ENCODE measurements at regions not wholly inside any gene's neighbourhood (a gene's known extent, or its start where the extent isn't known, plus 50 kb on each side); places are given as distances from the start of the nearest gene placed in this dataset.

DNA sequence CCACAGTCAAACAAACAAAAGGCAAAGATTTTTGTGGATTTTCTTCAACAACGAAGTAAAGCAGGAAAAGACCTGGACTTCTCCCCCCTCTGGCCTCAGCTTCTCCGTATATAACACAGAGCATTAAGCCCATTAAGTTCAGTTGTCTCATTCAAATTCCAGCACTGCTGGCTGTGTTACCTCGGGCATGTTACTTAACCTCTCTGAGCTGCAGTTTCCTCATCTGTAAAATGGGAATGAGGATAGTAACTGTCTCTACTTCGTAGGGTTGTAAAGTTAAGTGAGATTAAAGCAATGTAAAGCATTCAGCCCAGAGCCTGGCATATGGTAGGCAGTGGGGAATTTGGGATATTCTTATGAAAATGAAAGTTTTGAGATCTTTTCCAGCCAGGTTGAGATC, 92.7 kb upstream of the SMIM23 start:
- no peak for DNase-seq

DNA sequence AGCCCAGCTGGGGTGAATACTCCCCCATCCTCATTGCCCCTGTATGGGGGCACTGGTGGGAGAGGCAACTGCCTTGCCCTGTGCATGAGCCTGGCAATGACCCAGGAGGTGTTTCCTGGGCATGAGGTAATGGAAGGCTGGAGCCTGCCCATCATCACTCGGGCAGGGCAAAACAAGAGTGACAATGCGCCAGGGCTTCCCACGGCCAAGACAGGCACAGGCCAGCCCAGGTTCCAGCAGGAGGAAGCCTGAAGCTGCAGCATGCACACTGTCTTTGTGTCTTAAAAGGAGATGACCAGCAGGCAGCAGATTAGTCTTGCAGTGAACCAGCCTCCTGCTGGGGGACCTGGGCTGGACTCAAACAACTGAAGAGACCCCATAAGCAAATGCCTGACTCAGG, 92.2 kb upstream of the SMIM23 start:
- DNase-seq: no peak

DNA sequence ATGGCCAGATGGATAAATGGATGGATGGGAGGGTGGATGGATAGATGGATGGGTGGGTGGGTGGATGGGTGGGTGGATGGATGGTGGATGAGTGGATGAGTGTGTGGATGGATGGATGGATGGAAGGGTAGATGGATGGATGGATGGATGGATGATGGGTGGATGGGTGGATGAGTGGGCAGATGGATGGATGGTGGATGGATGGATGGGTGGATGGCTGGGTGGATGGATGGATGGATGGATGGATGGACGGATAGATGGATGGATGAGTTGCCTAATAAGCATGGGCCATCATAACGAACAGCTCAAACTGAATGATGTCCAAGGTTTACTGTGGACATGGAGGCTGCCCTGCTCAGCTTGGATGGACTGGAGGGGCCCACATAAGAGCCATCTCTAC, 89.8 kb upstream of the SMIM23 start:
- DNase-seq: no peak

DNA sequence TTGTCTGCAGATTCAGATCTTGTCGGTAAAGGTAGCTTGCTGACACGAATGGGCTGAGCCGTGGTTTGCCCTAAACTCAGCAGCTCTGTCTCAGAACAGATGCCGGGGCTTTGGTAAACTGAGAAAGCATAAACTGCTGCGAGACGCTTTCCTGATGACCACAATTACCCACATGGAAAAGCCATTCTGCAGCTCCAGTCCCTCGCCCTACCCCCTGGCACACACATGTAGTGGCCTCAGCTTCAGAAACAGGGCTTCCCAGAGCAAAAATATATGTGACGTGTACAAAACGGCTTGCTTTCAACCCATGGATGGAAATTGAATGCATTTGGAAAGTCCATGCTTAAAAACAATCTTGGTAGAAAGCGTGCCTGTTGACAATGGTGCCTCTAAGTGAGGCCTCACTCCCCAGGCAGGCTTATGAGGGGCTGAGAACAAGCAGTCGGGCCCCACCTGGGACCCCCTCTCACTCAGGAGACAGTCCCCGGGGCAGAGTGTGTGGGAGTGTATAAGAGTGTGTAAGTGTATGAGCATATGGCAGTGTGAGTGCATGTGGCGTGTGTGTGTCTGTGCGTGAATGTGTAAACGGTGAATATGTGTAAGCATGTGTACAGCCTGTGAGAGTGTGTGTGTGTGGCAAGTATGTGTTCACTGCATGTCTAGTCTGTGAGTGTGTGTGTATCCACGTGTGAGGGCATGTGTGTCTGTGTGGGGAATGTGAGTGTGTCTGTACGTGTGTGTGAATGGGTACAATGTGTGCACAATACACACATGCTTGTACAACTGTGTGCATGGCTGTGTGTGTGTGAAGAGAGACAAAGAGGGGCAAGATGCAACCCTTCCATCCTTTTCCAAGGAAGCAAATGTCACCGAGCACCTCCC, 88.2 kb upstream of the SMIM23 start:
- DNase-seq: peak; percentile 70

DNA sequence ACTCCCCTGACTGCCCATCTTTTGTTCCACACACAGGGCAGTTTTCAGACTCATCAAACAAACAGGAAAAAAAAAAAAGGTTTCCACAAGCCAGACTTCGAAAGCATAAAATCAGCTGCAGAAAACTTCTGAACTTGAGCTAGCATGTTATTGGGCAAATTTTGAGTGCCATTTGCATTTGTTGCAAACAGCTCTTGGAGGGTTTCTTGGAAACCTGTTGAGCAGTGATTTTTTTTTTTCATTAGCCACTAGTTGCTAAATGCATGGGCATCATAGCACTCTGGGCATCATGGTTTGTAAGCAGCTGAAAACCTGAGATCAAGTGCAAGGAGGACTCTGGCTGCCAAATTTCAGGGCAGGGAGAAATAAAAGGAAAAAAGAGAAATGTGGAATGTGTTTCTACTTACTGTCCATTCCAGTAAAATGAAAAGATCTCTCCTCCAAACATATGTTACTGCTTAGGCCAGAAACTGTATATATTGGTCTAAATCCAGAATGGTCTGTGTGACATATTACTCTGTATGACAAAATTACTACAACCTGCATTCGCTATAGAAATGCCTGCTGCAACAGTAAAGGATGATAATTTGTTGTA, 85.2 kb upstream of the SMIM23 start:
- no peak for DNase-seq

DNA sequence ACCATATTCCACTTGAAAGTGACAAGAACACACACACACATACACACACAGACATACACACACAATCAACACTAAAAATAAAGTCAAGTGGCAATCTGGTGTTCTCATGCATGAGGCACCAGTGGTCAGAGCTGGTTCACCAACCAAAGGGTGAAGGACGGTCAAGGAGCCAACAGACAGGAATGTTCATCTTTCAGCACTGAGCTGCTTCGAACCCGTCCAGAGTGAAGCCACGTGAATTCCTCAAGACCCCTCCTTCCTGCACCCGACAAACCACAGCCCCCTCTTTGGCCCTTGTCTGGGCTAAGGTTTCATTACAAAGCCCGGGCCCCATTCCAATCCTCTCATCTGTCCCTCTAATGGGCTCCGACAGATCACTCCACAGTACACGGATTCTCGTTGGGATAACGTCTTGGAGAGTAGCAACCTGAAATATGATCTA, 84.5 kb upstream of the SMIM23 start:
- peak; percentile 80 for DNase-seq

DNA sequence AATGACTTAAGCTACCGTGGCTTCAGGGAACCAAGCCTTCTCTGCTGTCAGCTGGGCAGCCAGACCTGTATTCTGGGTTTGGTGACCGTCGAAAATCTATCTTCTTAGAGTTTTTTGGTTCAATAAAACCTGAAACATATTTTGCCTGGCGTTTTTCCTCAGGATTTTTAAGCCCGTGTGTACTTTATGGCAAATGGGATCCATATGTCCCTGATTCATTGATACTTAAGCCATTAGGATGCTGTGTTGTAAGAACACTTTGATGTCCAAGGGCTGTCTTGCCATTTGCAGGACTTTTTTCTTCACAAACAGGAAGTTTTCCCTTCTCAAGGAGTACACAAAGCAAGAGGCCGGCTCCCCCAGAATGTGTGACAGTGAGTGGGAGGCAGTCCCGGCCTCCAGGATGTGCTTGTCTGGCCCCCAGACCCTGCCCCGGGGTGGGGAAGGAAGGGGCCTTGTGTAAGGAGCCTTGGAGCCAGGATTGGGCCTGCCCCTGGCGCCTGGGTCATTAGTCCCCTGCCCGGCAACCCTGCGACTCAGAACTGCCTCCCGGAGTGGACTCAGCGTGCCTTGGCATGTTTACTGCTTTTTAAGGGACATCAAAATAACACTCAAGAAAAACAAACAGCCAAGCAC, 83.4 kb upstream of the SMIM23 start:
- no peak for DNase-seq

DNA sequence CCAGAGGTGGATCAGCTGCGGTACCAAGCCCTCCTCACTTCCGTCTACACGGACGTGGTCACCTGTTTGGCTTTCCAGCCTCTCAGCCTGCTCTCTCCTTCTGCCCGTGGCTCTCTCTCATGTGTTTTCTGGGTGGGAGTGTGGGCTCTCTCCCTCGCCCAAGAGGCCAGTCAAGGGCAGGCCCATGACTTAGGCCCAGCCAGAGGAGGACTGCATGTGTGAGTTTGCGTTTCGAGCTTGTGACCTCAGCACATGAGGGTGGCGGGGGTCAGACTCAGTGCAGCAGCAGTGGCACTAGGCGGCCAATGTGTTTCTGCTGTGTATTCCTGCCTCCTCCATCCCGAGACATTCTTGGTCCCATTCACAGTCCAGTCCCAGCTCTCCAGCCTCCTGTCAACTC, 82.5 kb upstream of the SMIM23 start:
- no peak for DNase-seq

DNA sequence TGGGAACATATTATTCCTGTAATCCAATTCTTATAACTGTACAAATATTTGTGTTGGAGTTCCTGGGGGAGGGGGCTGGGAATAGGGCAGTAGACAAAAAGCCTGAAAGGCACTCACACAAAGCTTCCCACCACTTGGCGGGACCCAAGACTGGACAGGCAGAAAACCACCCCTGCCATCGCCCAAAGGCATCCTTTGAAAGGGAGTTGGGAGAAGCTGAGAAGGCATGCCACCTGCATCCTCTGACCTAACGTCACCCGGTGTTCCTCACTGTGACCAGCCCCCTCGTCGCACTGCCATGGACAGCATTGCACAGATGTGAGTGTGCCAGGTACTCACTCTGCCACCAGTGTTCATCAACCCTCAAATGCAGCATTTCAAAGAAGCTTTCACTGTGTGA, 80.6 kb upstream of the SMIM23 start:
- DNase-seq: no peak

DNA sequence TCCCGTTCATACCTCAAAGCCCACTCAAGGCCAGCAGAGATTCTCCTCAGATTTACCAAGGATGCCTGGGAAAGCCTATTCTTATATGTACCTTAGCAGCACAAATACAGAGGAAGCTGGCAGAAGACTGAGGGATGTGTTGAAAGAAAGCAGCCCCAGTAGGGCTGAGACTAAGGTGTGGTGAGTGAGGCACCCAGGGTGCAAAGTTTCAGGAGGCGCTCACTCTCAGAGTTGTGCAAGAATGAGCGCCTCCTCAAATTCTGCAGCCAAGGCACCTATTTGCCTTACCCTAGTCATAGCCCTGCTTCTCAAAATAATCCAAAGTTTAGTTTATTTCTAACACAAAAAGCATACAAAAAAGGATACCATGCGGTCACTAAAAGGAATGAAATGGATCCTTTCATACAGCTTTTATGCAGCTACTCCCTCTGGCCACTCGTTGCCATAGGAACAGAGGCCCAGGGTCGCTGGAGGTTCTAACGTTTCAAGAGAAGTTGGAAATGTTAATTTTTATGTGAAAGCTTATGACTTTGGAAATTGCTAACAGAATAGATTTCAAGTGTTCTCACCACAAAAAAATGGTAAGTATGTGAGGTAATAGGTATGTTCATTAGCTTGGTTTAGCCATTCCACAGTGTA, 79.7 kb upstream of the SMIM23 start:
- no peak for DNase-seq

DNA sequence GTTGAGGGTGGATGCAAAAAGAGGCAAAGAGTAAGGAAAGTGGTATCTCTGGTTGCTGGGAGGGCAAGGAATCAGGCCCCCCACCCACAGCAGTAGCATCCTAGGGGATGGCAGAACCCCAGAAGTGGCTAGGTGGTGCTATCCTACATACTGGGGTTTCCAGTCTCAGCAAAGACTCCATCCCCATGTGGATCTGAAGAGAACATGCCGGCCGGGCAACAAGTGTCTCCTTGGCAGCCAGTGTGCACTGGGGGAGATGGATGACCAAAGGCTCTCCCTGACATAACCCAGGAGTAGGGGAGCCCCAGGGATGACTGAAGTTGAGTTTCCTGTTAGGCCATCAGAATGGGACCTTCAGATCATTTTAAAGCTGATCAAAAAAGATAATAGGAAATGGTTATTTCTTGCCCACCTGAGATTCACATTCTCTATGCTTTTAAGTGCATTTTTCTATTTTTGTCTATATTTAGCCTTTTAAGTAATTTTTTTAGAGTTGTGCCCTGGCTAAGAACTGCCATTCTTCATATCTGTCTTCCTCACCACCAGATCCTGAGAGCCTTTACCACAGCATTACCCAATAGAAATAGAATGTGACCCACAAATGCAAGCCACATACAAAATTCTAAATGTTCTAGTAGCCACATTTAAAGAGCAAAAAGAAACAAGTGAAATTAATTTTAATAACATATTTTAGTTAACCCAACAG, 78.7 kb upstream of the SMIM23 start:
- no peak for DNase-seq

DNA sequence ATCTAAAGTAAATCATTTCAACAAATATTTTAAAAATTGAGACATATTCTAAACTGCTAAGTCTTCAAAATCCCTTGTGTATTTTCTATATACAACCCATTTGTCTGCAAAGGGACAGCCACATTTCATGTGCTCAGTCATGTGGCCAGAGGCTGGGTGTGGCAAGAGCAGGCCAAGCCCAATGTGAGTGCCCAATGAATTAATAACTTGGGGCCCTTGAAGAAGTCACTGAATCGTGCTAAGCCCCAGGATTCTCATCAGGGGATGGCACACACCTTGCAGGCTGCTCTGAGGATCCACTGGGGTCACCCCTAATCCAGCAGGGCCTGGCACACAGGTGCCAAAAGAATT, 78.2 kb upstream of the SMIM23 start:
- no peak for DNase-seq

DNA sequence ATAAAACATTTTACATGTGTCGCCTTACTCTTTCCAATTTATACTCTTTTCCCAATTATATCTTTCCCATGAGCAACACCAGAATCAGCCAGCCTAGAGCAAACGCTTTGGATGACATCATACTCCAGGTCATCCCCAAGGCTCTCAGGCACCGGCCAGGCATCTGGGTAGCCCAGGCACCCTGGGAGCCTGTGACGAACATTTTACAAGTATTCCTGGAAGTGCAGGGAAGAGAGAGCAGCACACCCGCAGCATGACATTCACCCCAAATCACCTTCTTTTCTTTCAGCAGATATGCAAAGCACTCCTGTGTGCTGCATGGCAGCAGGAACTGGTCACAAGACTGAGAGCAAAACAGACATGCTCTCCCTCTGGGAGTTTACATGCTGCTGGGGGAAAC, 75.7 kb upstream of the SMIM23 start:
- no peak for DNase-seq

DNA sequence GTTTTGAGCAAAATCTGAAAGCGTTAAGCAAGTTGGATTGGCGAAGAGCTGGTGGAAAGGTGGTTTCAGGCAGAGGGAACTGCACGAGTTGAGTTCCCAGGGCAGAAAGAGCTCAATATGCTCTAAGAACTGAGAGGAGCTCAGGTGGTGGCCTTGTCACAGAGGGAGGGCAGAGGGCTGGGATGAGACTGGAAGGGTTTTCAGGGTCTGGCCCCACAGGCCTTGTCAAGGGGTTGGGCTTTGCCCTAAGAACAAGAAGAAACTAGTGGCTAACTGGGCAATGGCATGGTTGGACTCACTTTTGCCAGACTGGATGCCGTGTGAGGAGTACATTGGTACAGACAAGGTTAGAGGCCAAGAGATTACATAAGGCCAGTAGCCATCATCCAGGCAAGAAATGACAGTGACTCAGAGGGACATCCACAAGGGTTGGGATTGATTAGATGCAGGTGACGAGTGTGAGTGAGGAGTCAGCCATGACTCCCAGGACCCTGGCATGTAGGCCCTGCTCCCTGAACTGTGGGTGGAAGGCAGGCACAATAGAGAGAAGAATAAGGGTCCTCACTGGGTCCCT, 75.1 kb upstream of the SMIM23 start:
- no peak for DNase-seq

DNA sequence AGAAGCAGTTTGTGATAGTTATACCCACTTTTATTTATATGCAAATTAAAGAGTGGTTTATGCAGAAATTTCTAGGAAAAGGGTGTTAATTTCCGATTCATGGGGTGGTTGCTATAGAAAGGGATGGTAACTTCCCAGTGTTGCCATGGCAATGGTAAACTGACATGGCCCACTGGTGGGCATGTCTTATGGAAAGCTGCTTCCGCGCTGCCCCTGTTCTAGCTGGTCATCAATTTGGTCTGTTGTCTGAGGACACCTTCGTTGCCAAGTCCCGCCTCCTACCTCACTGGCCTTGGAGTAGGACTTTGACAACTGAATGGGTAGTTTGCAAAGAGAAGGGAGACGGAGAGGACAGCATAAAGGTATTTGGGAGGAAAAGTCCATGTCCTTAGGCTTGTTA, 74.0 kb upstream of the SMIM23 start:
- no peak for DNase-seq

DNA sequence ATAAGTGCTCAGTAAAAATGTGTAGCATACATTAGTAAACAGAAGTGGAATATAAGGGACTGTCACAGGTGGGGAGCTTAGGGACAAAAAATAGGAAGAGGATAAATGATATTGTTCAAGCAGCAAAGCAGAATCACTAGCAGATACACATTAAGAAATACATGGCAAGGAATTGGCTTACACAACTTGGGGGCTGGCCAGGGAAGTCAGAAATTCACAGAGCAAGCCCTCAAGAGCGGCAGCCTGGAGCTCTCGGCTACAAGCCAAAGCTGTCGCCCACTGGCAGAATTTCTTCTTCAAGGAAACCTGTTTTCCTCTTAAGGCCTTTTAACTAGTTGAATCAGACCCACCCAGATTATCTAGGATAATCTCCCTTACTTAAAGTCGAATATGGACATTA, 73.0 kb upstream of the SMIM23 start:
- DNase-seq: no peak

DNA sequence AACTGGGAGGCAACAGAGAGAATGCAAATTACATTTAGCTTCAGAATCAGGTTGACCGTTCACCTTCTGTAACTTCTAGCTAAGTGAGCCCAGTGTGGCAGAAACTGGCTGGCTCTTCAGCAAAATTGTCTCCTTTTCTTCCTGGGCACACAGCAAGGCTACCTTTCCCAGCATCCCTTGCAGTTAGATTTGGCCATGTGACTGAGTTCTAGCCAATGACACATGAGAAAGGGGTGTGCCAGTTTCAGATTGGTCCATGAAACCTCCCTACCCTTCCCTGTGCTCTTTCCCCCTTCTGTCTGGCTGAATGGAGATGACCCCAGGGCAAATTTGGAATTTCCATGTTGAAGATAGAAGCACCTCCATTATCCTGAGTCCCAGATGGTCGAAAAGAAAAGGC, 72.5 kb upstream of the SMIM23 start:
- DNase-seq: no peak

DNA sequence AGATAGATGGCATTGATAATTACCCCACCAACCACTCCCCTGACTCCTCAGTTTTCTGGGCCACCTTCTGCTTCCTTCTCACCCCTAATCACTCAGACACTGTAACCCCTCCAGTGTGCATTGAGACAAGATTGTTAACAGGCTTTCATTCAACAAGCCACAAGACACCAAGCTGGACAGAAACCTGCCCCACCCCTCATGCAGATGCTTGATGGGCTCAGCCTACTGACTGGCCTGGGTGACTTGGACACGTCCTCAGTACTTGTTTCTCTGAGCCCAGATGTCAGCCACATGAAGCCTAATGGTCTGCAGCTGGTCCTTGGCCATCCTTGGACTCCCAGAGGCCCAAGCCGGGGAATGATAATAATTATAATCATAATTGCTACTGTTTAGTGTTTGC, 71.4 kb upstream of the SMIM23 start:
- no peak for DNase-seq

DNA sequence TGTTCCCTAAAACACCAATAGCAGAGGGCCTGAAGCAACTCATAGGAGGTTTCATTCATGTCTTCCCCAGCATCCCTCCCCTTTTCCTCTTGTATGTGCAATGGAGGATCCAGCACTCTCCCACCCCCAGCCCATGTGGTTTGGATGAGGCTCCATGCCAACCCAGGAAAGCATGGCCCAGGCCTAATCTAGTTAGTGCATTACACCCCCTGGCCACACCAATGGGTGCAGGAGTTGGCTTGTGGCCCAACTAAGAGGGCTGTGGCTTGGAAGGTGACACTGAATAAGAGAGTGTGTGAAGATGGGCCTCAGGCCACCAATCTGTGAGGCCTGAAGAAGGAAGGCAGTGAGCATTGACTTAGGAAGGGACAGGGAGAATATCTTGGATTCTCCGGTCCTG, 70.8 kb upstream of the SMIM23 start:
- DNase-seq: no peak

DNA sequence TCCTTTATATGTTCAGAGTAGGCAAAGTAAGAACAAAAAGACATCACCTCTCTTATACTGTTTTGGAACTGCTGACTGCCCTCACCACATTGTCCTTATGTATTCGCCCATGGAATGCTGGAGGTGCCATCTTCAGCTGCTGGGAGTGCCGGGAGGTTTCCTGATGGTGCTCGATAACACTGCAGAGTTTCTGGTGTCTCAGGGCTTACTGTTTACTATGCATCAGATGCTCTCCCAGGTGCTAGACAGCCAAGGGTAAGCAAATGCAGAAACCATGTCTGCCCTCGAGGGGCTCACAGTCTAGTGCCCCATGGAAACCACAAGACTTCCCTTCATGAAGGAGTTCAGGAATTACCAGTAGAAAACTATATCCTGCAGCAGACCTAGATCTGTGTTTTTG, 70.1 kb upstream of the SMIM23 start:
- no peak for DNase-seq

DNA sequence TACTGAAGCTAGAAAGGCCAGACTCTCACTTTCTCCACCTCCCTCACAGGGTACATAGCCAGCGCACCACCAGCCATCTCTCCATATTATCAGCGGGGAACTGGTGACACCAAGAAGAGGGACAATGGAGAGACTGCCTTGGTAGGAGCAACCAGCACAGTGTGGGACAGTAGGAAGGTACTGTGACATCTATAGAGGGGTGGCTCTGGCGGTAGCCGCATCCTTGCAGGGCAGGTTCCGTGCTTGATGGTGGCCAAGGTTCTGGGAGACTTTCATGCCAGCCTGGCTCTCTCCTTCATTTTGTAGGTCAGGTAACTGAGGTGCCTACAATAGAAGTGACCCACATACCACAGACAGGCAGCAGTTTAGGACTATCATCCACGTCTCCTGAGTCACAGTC, 65.5 kb upstream of the SMIM23 start:
- no peak for DNase-seq

DNA sequence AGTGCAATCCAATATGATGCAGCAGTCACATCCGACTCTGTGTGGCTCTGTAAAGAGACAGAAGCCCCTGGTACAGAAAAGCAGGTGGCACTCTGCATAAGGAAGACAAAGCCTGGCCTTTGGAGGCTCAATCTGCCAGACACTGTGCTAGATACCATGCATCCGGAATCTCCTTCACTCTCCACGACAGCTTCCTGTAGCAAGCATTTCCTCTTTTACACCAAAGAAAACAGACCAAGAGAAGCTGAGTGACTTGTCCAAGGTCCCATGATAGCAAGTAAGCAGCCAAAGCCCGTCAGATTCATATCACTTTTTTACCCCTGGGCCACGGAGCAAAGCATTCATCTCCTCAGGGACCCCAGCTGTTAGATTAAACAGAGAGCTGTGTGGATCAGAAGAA, 64.2 kb upstream of the SMIM23 start:
- DNase-seq: no peak
